NT2/D1 (cell line): ENCODE measurements at regions not wholly inside any gene's neighbourhood (a gene's known extent, or its start where the extent isn't known, plus 50 kb on each side); places are given as distances from the start of the nearest gene placed in this dataset.

Experiments
- YY1 ChIP-seq: IDR thresholded peaks from 2 replicates; pipeline ENCODE4 v1.6.1; 2011; ENCODE audit not compliant: insufficient read length, insufficient read depth
- ZNF274 ChIP-seq: IDR thresholded peaks from 2 replicates; pipeline ENCODE4 v1.6.1; 2011; ENCODE audit warnings: mild to moderate bottlenecking, low read depth, low read length

DNA sequence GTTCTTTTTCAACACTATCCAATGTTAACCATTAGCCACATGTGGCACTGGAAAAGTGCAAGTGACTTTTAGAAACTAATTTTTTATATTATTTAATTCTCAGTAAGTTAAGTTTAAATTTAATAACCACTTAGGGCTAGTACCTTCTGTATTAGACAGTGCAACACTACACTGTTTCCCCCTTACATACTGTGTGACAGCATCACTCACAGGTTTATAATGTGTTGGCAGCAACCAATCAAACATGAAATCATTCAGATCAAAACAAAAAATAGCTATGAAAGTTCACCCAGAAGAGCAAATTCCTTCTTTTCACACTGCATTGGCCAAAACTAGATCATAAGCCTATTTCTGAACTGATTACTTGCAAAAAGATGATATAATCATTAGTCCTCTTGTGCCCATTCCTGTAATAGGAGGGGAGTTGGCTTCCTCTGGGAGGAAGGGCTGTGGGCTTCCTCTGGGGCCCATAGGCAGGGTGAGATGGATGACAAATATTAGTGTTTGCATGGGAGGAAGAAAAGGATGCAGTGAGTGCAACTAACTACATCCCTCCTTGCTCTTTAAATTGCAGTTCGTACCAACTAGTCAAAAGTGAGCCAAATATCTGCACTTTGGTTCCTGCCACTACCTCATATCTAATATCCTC, 708.1 kb upstream of the RGMB start:
- TF ChIP-seq ZNF274 (no peak), YY1 (no peak)
